Small intestine (tissue), 7 donors: ENCODE measurements at regions not wholly inside any gene's neighbourhood (a gene's known extent, or its start where the extent isn't known, plus 50 kb on each side); places are given as distances from the start of the nearest gene placed in this dataset.
A peak's percentile ranks its signal among the peaks of the same experiment; 100 is the strongest.

Source experiments
- DNase-seq, 2 donors: peaks; one replicate each; pipeline versions ENCODE4 v3.0.0 to v3.0.0-alpha.2; 2013
- FAIRE-seq: peaks from 2 replicates; lab custom pipeline; 2012; peaks lifted over from hg19 to GRCh38; lab: Jason Lieb, UNC
- H3K27ac ChIP-seq, 3 donors: one replicate each; pipeline ENCODE4 v1.5.1; 2013; ENCODE audit warnings: low read length in 2 of 3, mild to moderate bottlenecking in 2 of 3, control low read depth in 1 of 3, inconsistent platforms in 1 of 3, low read depth in 1 of 3, moderate library complexity in 1 of 3
- H3K27me3 ChIP-seq, 3 donors: one replicate each; pipeline ENCODE4 v1.6.1; 2013; ENCODE audit warnings: low read length in 3 of 3, inconsistent platforms in 1 of 3; ENCODE audit not compliant: control insufficient read depth in 3 of 3, insufficient read depth in 3 of 3
- H3K36me3 ChIP-seq, 3 donors: one replicate each; pipeline ENCODE4 v1.6.1; 2013; ENCODE audit warnings: low read length in 3 of 3, inconsistent platforms in 1 of 3, low read depth in 1 of 3, mild to moderate bottlenecking in 1 of 3, moderate library complexity in 1 of 3; ENCODE audit not compliant: control insufficient read depth in 3 of 3, insufficient read depth in 2 of 3
- H3K4me1 ChIP-seq, 3 donors: one replicate each; pipeline ENCODE4 v1.6.1; 2013; ENCODE audit warnings: low read length in 2 of 3, inconsistent platforms in 1 of 3, low read depth in 1 of 3, mild to moderate bottlenecking in 1 of 3, moderate library complexity in 1 of 3; ENCODE audit not compliant: control insufficient read depth in 3 of 3, insufficient read depth in 2 of 3
- H3K4me3 ChIP-seq, 3 donors: one replicate each; pipeline ENCODE4 v1.5.1; 2013; ENCODE audit warnings: low read length in 3 of 3, control low read depth in 1 of 3, inconsistent platforms in 1 of 3, low read depth in 1 of 3, mild to moderate bottlenecking in 1 of 3, moderate library complexity in 1 of 3
- H3K9me3 ChIP-seq, 2 donors: one replicate each; pipeline ENCODE4 v1.6.1; 2013; ENCODE audit warnings: low read depth in 1 of 2, low read length in 1 of 2; ENCODE audit not compliant: control insufficient read depth in 2 of 2, insufficient read depth in 1 of 2
- WGBS, 3 donors: extraction: QIAGEN DNeasy Blood & Tissue Kit; methylation state at CpG; one replicate each; pipeline ENCODE4 v1.1.7; 2013; 5-methylcytosine and 5-hydroxymethylcytosine counted together
- donor health status: healthy with polysubstance abuse.
- donor health status: control.
- donor health status: control.
- donor health status: Bipolar disorder and iron deficiency.
- donor health status: healthy.

DNA sequence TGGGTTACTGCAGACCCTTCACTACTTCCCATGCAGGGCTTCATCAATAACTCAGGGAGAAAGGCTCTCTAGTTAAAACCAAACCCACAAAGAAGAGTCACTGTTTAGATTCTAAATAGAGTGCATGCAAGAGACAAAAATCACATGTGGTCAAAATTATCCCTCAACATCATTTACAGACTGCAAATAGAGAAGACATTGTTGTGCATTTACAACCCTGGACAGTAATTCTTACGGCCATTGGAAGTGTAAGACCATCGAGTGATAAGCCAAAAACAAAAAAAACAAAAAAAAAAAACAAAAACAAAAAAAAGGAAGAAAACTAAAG, 93.4 kb downstream of the RASSF10 start:
- no peak overlapping the region for H3K27ac ChIP-seq
- DNase-seq = no peak
- peaks cover 0 to 16% (median 0%) of the 10 kb centered on the region in 3 donors for H3K4me1 ChIP-seq
- FAIRE-seq = no peak
- no peaks in the 10 kb centered on the region for H3K27me3 ChIP-seq
- H3K4me3 ChIP-seq = no peak overlapping the region
- no peaks in the 10 kb centered on the region for H3K9me3 ChIP-seq
- 73 to 74% (median 74%) methylated on average over 2 of the region's 2 CpGs for WGBS, 3 donors
- H3K36me3 ChIP-seq = no peaks in the 10 kb centered on the region

- Histone ChIP-seq H3K9me3 (no peaks in the 10 kb centered on the region), H3K27me3 (no peaks in the 10 kb centered on the region), H3K27ac (no peak overlapping the region), H3K36me3 (no peaks in the 10 kb centered on the region), H3K4me3 (no peak overlapping the region), H3K4me1 (peaks cover 0 to 16% (median 0%) of the 10 kb centered on the region in 3 donors)
- 84 to 87% (median 85%) methylated on average over 5 of the region's 5 CpGs for WGBS, 3 donors
- FAIRE-seq (no peak), DNase-seq (no peak)
Observed at GRCh38 chr11:13102865-13103539, 93.9 kb downstream of the RASSF10 start.

GRCh38 chr11:13103962-13104554, 94.9 kb downstream of the RASSF10 start:
- no peak for DNase-seq
- Histone ChIP-seq H3K9me3 (peaks cover 0 to 8% of the 10 kb centered on the region in 2 donors), H3K36me3 (no peaks in the 10 kb centered on the region), H3K4me1 (peaks cover 0 to 16% (median 0%) of the 10 kb centered on the region in 3 donors), H3K4me3 (no peak overlapping the region), H3K27me3 (no peaks in the 10 kb centered on the region), H3K27ac (no peak overlapping the region)
- 48 to 64% (median 62%) methylated on average over 2 of the region's 2 CpGs for WGBS, 3 donors
- FAIRE-seq = no peak

DNA sequence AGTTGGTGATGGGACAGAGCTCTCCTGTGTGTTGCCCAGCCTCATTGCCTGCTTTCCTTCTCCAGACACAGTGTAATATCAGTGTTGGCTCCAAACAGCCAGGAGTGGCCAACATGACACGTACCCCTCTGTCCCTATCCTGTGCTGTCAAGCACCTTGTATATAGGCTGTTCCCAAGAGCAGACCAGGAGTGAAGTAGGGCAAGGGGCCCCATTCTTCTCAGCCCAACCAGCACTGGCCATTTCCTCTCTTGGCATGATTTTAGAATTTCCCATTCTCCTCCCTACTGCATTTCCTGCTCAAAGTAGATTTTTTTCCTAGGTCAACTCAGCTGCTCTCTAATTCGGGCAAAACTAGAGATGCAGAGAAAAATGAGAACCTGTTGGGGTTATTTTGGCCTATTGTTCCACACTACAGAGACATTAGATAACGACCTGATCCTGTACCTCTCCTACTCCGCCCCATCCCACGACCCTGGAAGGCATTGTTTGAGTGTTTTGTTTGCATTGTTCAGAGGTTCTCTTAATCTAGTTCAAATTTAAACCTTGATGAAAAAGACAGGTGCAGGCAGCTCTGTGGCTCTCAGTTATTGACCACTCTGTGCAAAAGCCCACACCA, 95.6 kb downstream of the RASSF10 start:
- Histone ChIP-seq H3K27ac (peak overlapping the region in 1 of 3 donors; percentile 36), H3K4me1 (peaks cover 0 to 16% (median 0%) of the 10 kb centered on the region in 3 donors), H3K36me3 (no peaks in the 10 kb centered on the region), H3K4me3 (no peak overlapping the region), H3K27me3 (no peaks in the 10 kb centered on the region), H3K9me3 (peaks cover 0 to 10% of the 10 kb centered on the region in 2 donors)
- DNase-seq = no peak
- 27 to 49% (median 32%) methylated on average over 5 of the region's 5 CpGs for WGBS, 3 donors
- FAIRE-seq = no peak

GRCh38 chr11:13105237-13105844, 96.2 kb downstream of the RASSF10 start:
- H3K27me3 ChIP-seq = no peaks in the 10 kb centered on the region
- peaks cover 0 to 10% of the 10 kb centered on the region in 2 donors for H3K9me3 ChIP-seq
- no peaks in the 10 kb centered on the region for H3K36me3 ChIP-seq
- peak overlapping the region in 1 of 3 donors; percentile 36 for H3K27ac ChIP-seq
- H3K4me1 ChIP-seq = peaks cover 0 to 16% (median 0%) of the 10 kb centered on the region in 3 donors
- FAIRE-seq (no peak), DNase-seq (peak; percentile 74 to 82)
- no peak overlapping the region for H3K4me3 ChIP-seq
- 3 to 12% (median 3%) methylated on average over 4 of the region's 4 CpGs for WGBS, 3 donors

- 78 to 92% (median 78%) methylated on average over 5 of the region's 5 CpGs for WGBS, 3 donors
- DNase-seq (no peak), FAIRE-seq (no peak)
- no peaks in the 10 kb centered on the region for H3K27me3 ChIP-seq
- H3K4me3 ChIP-seq = no peak overlapping the region
- H3K4me1 ChIP-seq = peaks cover 0 to 16% (median 0%) of the 10 kb centered on the region in 3 donors
- no peaks in the 10 kb centered on the region for H3K36me3 ChIP-seq
- H3K9me3 ChIP-seq = peaks cover 0 to 10% of the 10 kb centered on the region in 2 donors
- no peak overlapping the region for H3K27ac ChIP-seq
Observed at GRCh38 chr11:13107544-13108044, 98.5 kb downstream of the RASSF10 start.

- 75 to 96% (median 93%) methylated on average over 2 of the region's 2 CpGs for WGBS, 3 donors
- Histone ChIP-seq H3K4me1 (peaks cover 0 to 16% (median 0%) of the 10 kb centered on the region in 3 donors), H3K27me3 (no peaks in the 10 kb centered on the region), H3K4me3 (no peak overlapping the region), H3K36me3 (no peaks in the 10 kb centered on the region), H3K27ac (no peak overlapping the region), H3K9me3 (peaks cover 0 to 10% of the 10 kb centered on the region in 2 donors)
- FAIRE-seq (no peak), DNase-seq (no peak)
Observed at GRCh38 chr11:13108416-13108815, 99.3 kb downstream of the RASSF10 start.

- WGBS, 3 donors = 88 to 96% (median 91%) methylated on average over 1 of the region's 1 CpG
- Histone ChIP-seq H3K4me3 (no peak overlapping the region), H3K36me3 (no peaks in the 10 kb centered on the region), H3K27me3 (no peaks in the 10 kb centered on the region), H3K9me3 (peaks cover 0 to 10% of the 10 kb centered on the region in 2 donors), H3K4me1 (peaks cover 0 to 20% (median 0%) of the 10 kb centered on the region in 3 donors), H3K27ac (no peak overlapping the region)
- no peak for FAIRE-seq
- DNase-seq = no peak
Observed at GRCh38 chr11:13109616-13110015, 100.5 kb downstream of the RASSF10 start.
